Activated T-cell treated with anti-CD3 and anti-CD28 coated beads for 1 hour (primary cell): ENCODE measurements at regions not wholly inside any gene's neighbourhood (a gene's known extent, or its start where the extent isn't known, plus 50 kb on each side); places are given as distances from the start of the nearest gene placed in this dataset.

Experiments
- DNase-seq: peaks from one replicate; pipeline ENCODE4 v3.0.0-alpha.2; 2020; ENCODE audit warnings: low read depth

- no peak for DNase-seq
These were observed 179.3 kb downstream of the OMA1 start for GRCh38 chr1:58367217-58367616.

- DNase-seq: no peak
These were observed 181.2 kb downstream of the OMA1 start for GRCh38 chr1:58365328-58365727.

- no peak for DNase-seq
These were observed 182.9 kb downstream of the OMA1 start for GRCh38 chr1:58363585-58363984.

- no peak for DNase-seq
These were observed 185.4 kb downstream of the OMA1 start for GRCh38 chr1:58361134-58361533.

- no peak for DNase-seq
These were observed 188.2 kb downstream of the OMA1 start for GRCh38 chr1:58358346-58358745.

GRCh38 chr1:58356402-58356801, 190.1 kb downstream of the OMA1 start:
- DNase-seq: no peak

GRCh38 chr1:58353168-58353567, 193.4 kb downstream of the OMA1 start:
- DNase-seq: no peak

GRCh38 chr1:58352476-58353092, 193.9 kb downstream of the OMA1 start:
- DNase-seq: no peak

GRCh38 chr1:58346036-58346355, 200.5 kb downstream of the OMA1 start:
- no peak for DNase-seq

- no peak for DNase-seq
These were observed 201.1 kb downstream of the OMA1 start for GRCh38 chr1:58345215-58346035.

GRCh38 chr1:58340185-58340584, 206.3 kb downstream of the OMA1 start:
- DNase-seq: no peak

- DNase-seq: no peak
These were observed 208.4 kb downstream of the OMA1 start for GRCh38 chr1:58338081-58338480.

GRCh38 chr1:58333511-58333910, 213.0 kb downstream of the OMA1 start:
- no peak for DNase-seq

GRCh38 chr1:58331156-58331555, 215.4 kb downstream of the OMA1 start:
- no peak for DNase-seq

GRCh38 chr1:58325866-58326265, 220.7 kb downstream of the OMA1 start:
- no peak for DNase-seq

- DNase-seq: no peak
These were observed 222.0 kb downstream of the OMA1 start for GRCh38 chr1:58324558-58324957.

GRCh38 chr1:58318157-58319005, 228.1 kb downstream of the OMA1 start:
- no peak for DNase-seq

- DNase-seq: no peak
These were observed 228.8 kb downstream of the OMA1 start for GRCh38 chr1:58317694-58318093.

- no peak for DNase-seq
These were observed 229.4 kb downstream of the OMA1 start for GRCh38 chr1:58317086-58317485.

- no peak for DNase-seq
These were observed 230.4 kb downstream of the OMA1 start for GRCh38 chr1:58316141-58316540.

- no peak for DNase-seq
These were observed 233.5 kb downstream of the OMA1 start for GRCh38 chr1:58312971-58313563.

- DNase-seq: no peak
These were observed 234.1 kb downstream of the OMA1 start for GRCh38 chr1:58312461-58312860.

- DNase-seq: no peak
These were observed 235.6 kb downstream of the OMA1 start for GRCh38 chr1:58310881-58311280.
